Activated T-cell treated with anti-CD3 and anti-CD28 coated beads for 4 hours (primary cell): ENCODE measurements at regions not wholly inside any gene's neighbourhood (a gene's known extent, or its start where the extent isn't known, plus 50 kb on each side); places are given as distances from the start of the nearest gene placed in this dataset.

Experiments
- DNase-seq: peaks from one replicate; pipeline ENCODE4 v3.0.0-alpha.2; 2020

DNA sequence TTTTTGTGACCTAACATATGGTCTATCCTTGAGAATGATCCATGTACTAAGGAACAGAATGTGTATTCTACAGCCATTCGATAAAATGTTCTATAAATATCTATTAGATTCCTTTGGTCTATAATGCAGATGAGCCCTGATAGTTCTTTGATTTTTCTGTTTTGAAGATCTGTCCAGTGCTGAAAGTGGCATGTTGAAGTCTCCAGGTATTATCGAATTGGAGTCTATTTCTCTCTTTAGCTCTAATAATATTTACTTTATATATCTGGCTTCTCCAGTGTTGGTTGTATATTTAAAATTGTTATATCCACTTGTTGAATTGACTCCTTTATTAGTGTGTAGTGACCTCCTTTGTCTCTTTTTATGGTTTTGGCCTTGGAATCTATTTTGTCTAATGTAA is 377.9 kb downstream of the ARL6IP6 start:
- DNase-seq = no peak

GRCh38 chr2:153091344-153091743 is 372.9 kb downstream of the ARL6IP6 start:
- no peak for DNase-seq

GRCh38 chr2:153079315-153079714 is 360.9 kb downstream of the ARL6IP6 start:
- DNase-seq = no peak

GRCh38 chr2:153077311-153077710 is 358.9 kb downstream of the ARL6IP6 start:
- no peak for DNase-seq

GRCh38 chr2:153074207-153074606 is 355.8 kb downstream of the ARL6IP6 start:
- no peak for DNase-seq

- DNase-seq = no peak
Observed at GRCh38 chr2:153072813-153073212, 354.4 kb downstream of the ARL6IP6 start.

- DNase-seq = no peak
Observed at GRCh38 chr2:153072077-153072476, 353.7 kb downstream of the ARL6IP6 start.

DNA sequence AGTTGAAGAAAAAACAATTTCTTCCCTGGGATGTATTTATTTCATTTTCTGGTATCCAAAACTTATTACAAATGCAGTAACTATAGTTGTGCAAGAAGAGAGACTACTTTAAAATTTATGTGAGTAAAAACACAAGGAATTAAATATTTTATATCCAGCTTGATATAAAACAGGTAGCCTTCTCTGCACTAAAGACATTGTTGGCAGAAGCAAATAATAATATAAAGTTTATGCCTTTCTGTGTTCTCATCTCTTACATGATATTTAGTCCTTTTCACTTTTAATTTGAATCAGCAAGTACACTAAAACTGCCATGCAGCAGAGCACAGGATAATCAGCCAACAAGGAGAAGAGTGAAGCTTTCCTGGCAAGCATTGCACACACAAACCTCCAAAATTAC is 352.7 kb downstream of the ARL6IP6 start:
- DNase-seq = no peak

- DNase-seq = no peak
Observed at GRCh38 chr2:153068915-153069314, 350.5 kb downstream of the ARL6IP6 start.

- no peak for DNase-seq
Observed at GRCh38 chr2:153068052-153068451, 349.6 kb downstream of the ARL6IP6 start.

- no peak for DNase-seq
Observed at GRCh38 chr2:153059338-153060052, 341.1 kb downstream of the ARL6IP6 start.

- no peak for DNase-seq
Observed at GRCh38 chr2:153057743-153058142, 339.3 kb downstream of the ARL6IP6 start.

DNA sequence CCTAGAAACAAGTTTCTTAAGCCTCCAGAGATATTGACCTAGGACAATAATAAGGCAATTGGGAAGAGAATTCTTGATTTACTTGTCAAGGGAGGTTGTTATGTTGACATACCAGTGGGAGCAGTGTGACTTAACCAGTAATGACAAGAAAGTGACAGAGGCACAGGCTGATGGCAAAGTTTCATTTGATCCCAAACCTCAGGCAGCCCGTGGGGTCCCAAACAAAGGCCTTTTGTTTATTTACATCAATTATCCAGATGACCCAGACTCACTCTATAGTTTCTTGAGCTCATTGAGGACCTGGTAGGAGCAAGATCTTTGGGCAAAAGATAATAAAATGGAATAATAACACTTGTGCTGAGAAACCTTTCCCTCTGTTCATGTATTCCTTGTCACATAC is 336.8 kb downstream of the ARL6IP6 start:
- DNase-seq = no peak

- DNase-seq = no peak
Observed at GRCh38 chr2:153052807-153053559, 334.6 kb downstream of the ARL6IP6 start.

DNA sequence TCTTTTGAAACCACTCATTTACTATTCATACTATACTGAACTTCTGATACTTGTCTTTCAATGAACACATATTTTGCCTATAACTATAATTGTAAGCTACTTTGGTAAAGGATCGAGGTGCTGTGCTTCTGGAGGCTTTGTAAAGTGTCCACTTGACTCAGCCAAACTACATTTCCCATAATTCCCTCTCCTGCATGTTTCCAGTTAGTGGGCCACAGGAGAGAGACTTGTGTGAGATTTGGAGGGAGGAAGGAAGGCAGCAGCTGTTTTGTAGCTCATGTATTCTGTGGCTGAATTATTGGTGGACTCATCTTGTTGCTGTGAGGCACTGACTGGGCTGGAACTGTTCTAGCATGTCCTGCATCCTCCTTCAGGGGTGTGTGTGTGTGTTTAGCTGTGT is 328.8 kb downstream of the ARL6IP6 start:
- DNase-seq = no peak

DNA sequence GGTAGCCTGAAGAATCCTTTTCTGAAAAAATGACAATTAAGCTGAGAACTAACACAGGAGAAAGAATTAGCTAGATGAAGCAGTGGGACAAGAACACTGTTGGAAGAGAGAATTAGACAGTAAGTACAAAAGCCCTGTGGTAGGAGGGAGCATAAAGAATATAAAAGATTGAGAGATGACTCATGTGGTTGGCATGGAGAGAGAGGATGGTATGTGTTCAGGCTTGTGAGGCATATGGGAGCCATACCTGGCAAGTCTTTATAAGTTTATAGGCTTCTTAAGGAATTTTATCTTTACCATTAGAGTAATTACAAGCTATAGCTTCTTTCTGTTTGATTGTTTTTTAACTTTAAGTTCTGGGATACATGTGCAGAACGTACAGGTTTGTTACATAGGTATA is 325.0 kb downstream of the ARL6IP6 start:
- DNase-seq = no peak

- DNase-seq = no peak
Observed at GRCh38 chr2:153028626-153029025, 310.2 kb downstream of the ARL6IP6 start.

DNA sequence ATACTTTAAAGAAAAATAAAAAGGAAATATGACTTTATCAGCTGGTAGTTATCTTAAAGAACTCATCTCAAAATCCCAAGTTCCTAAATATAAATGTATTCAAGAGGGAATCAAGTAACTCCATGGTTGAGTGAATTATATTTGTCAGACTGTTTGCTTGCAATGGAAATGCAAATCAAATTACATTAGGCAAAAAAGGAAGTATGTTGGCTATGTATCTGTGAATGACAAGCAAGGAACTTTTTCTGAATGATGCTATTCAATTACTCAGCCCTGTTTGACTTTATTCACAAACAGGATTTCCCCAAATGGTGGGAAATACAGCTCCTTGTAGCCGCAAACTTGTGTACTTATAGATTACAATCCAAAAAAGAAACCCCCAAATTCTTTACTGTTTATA is 309.1 kb downstream of the ARL6IP6 start:
- DNase-seq = no peak

DNA sequence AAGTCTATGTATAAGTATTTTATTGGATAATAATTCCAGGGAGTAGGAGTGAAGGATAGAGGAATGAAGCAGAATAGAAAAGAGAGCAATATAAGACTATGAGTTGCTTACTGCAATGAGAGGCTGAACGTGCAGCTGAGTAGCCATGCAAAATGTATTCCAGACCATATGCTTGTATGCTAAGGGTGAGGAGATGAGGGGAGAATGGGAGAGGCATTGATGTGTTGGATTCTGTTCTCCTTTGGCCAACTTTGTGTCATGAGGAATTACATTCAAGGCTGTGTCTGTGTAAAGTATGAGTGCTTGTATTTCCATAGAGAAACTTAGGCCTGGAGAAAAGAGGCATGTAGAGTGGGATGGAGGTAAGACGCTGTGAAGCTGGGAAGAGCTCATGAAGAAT is 301.8 kb downstream of the ARL6IP6 start:
- DNase-seq = no peak

DNA sequence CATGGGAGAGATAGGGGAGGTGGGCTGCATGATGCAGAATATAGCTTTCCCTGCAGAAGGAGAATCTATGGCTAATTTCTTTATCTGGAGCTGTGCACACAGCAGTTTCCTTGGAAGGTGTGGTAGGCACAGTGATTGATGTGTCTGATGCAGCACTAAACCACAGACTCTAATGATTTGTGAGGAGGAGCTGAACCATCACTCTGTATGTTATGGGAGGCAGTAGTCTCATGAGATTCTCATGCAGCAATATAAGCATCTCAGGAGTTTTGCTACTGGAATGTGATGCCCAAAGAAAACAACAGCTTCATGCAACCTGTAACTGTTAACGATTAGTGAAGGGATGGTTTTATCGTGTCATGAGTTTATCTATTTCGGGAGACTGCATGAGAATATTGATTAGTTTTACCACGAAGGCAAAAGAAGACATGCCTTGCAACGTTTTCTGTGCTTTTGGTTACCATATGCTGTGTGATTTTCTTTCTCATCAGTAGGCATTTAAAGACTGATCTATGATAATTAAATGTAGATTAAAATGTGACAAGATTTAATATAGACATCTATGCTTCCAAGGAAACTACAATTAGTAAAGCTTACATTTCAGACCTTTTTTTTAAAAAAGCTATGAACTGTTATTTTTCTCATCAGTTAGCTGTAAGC is 286.8 kb downstream of the ARL6IP6 start:
- DNase-seq = no peak

- DNase-seq = no peak
Observed at GRCh38 chr2:153004627-153005026, 286.2 kb downstream of the ARL6IP6 start.

- DNase-seq = no peak
Observed at GRCh38 chr2:152974146-152974545, 255.7 kb downstream of the ARL6IP6 start.

- DNase-seq = no peak
Observed at GRCh38 chr2:152971685-152972084, 253.3 kb downstream of the ARL6IP6 start.

DNA sequence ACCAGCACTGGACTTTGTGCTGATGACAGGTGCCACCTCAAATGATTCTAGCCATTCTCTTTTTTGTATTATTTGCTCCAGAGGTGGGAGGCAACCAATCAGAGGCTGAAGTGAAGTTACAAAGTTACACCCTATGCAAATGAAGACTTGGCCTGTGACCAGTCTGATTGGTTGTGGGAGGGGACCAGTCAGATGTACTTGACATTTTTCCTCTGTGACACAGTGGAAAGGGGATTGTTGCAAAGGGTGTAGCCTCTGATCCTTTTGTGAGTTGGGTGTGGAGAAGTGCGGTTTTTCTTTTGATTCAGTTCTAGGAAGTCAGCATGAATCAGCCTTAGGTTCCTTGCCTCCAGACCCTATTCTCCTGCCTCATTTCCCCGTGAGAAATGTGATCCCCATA is 244.0 kb downstream of the ARL6IP6 start:
- no peak for DNase-seq
